ENCODE measurements at regions not wholly inside any gene's neighbourhood (a gene's known extent, or its start where the extent isn't known, plus 50 kb on each side); places are given as distances from the start of the nearest gene placed in this dataset.

- H3F3A ChIP-seq (ENCODE audit: insufficient read depth, low read depth), result no peaks in the 10 kb centered on the region
- POLR2A ChIA-PET (ENCODE audit: unreplicated experiment), result no interaction called here
- no TSS peak for BruUV-seq (replicated peaks)
- no peak overlapping the region for H3K27ac ChIP-seq
- intact Hi-C loops (cut with micrococcal nuclease; ENCODE audit: unreplicated experiment), result no loop called here
- CTCF ChIA-PET, result no interaction called here
- no peak overlapping the region for H3K4me2 ChIP-seq
- H3K79me2 ChIP-seq (ENCODE audit: low read depth), result no peaks in the 10 kb centered on the region
- TF ChIP-seq CTCF (conservative IDR thresholded peaks at IDR 0.05) (no peak), EZH2 (IDR thresholded peaks at IDR 0.05; ENCODE audit: low read depth) (no peak)
- no peak overlapping the region for H2AFZ ChIP-seq
- H3K4me3 ChIP-seq, result no peak overlapping the region
- H3K36me3 ChIP-seq (ENCODE audit: low read depth), result no peaks in the 10 kb centered on the region
- peaks cover 5% of the 10 kb centered on the region; the same call in 1 of the 2 replicates for H3K4me1 ChIP-seq (replicated peaks; ENCODE audit: insufficient read depth)
- H4K20me1 ChIP-seq (ENCODE audit: insufficient read depth), result no peaks in the 10 kb centered on the region
- no peaks in the 10 kb centered on the region for H3K9me3 ChIP-seq (ENCODE audit: insufficient read depth, low read depth)
- DNase-seq, result no peak
- H3K9me2 ChIP-seq (ENCODE audit: insufficient read depth), result no peaks in the 10 kb centered on the region
- H3K27me3 ChIP-seq (ENCODE audit: insufficient read depth, low read depth), result no peaks in the 10 kb centered on the region
Measured at GRCh38 chr2:195367809-195368208, 289.2 kb upstream of the SLC39A10 start.

- Histone ChIP-seq H3K27ac (no peak overlapping the region), H3K4me3 (no peak overlapping the region), H3F3A (ENCODE audit: insufficient read depth, low read depth) (no peaks in the 10 kb centered on the region), H3K4me1 (replicated peaks; ENCODE audit: insufficient read depth) (peaks cover 5% of the 10 kb centered on the region; the same call in 1 of the 2 replicates), H2AFZ (no peak overlapping the region), H3K4me2 (0 out of 2 replicates have a peak overlapping the region, but pooled peaks have one; percentile 12), H3K27me3 (ENCODE audit: insufficient read depth, low read depth) (no peaks in the 10 kb centered on the region), H4K20me1 (ENCODE audit: insufficient read depth) (no peaks in the 10 kb centered on the region), H3K79me2 (ENCODE audit: low read depth) (no peaks in the 10 kb centered on the region), H3K36me3 (ENCODE audit: low read depth) (no peaks in the 10 kb centered on the region), H3K9me2 (ENCODE audit: insufficient read depth) (no peaks in the 10 kb centered on the region), H3K9me3 (ENCODE audit: insufficient read depth, low read depth) (no peaks in the 10 kb centered on the region)
- ChIA-PET POLR2A (ENCODE audit: unreplicated experiment) (no interaction called here), CTCF (interaction anchor here (0.6 kb wide), 1 partner anchor 1945 kb away, joined by 3 read pairs; no protein-coding TSS in a partner anchor)
- no TSS peak for BruUV-seq (replicated peaks)
- intact Hi-C loops (cut with micrococcal nuclease; ENCODE audit: unreplicated experiment), result no loop called here
- TF ChIP-seq EZH2 (IDR thresholded peaks at IDR 0.05; ENCODE audit: low read depth) (no peak), CTCF (conservative IDR thresholded peaks at IDR 0.05) (no peak)
- no peak for DNase-seq
Measured at GRCh38 chr2:195364015-195364965, 292.7 kb upstream of the SLC39A10 start.

GRCh38 chr2:195363496-195363895 lies 293.5 kb upstream of the SLC39A10 start:
- Histone ChIP-seq H3K36me3 (ENCODE audit: low read depth) (no peaks in the 10 kb centered on the region), H3K9me2 (ENCODE audit: insufficient read depth) (no peaks in the 10 kb centered on the region), H3K4me2 (0 out of 2 replicates have a peak overlapping the region, but pooled peaks have one; percentile 12), H4K20me1 (ENCODE audit: insufficient read depth) (no peaks in the 10 kb centered on the region), H3K4me1 (replicated peaks; ENCODE audit: insufficient read depth) (peaks cover 5% of the 10 kb centered on the region; the same call in 1 of the 2 replicates), H3K27me3 (ENCODE audit: insufficient read depth, low read depth) (no peaks in the 10 kb centered on the region), H3K79me2 (ENCODE audit: low read depth) (no peaks in the 10 kb centered on the region), H3K27ac (no peak overlapping the region), H3K4me3 (no peak overlapping the region), H2AFZ (no peak overlapping the region), H3K9me3 (ENCODE audit: insufficient read depth, low read depth) (no peaks in the 10 kb centered on the region), H3F3A (ENCODE audit: insufficient read depth, low read depth) (no peaks in the 10 kb centered on the region)
- CTCF ChIA-PET, result no interaction called here
- POLR2A ChIA-PET (ENCODE audit: unreplicated experiment), result no interaction called here
- no peak for DNase-seq
- no peak for TF ChIP-seq CTCF (conservative IDR thresholded peaks at IDR 0.05)
- TF ChIP-seq EZH2 (IDR thresholded peaks at IDR 0.05; ENCODE audit: low read depth), result no peak
- intact Hi-C loops (cut with micrococcal nuclease; ENCODE audit: unreplicated experiment), result no loop called here
- no TSS peak for BruUV-seq (replicated peaks)

Measured in PC-9 (cell line).